DOHH2 (cell line): ENCODE measurements at regions not wholly inside any gene's neighbourhood (a gene's known extent, or its start where the extent isn't known, plus 50 kb on each side); places are given as distances from the start of the nearest gene placed in this dataset.

ENCODE experiments used
- H3F3A ChIP-seq: fragments of 200-600 bp; sonication (generic), shearing (Covaris generic); 2 replicates; pipeline ENCODE4 v1.6.0; 2016; ENCODE audit warnings: antibody characterized with exemption, mild to moderate bottlenecking; ENCODE audit not compliant: control insufficient read depth, insufficient read depth
- H3K27ac ChIP-seq: fragments of 200-600 bp; sonication (generic); 2 replicates; pipeline ENCODE4 v1.5.1; 2014; ENCODE audit warnings: low read depth, mild to moderate bottlenecking, low read length, moderate library complexity
- H3K27me3 ChIP-seq: fragments of 200-600 bp; sonication (generic); 2 replicates; pipeline ENCODE4 v1.6.1; 2014; ENCODE audit warnings: mild to moderate bottlenecking, low read length, mixed read lengths; ENCODE audit not compliant: control insufficient read depth
- H3K36me3 ChIP-seq: fragments of 200-600 bp; sonication (generic); 2 replicates; pipeline ENCODE4 v1.6.1; 2014; ENCODE audit warnings: mild to moderate bottlenecking, low read length, moderate library complexity, mixed read lengths; ENCODE audit not compliant: control insufficient read depth
- H3K4me1 ChIP-seq: fragments of 200-600 bp; sonication (generic); 2 replicates; pipeline ENCODE4 v1.6.1; 2014; ENCODE audit warnings: mild to moderate bottlenecking, low read length, mixed read lengths; ENCODE audit not compliant: control insufficient read depth
- H3K4me2 ChIP-seq: fragments of 200-600 bp; sonication (generic); 2 replicates; pipeline ENCODE4 v1.6.0; 2014; ENCODE audit warnings: mild to moderate bottlenecking, low read length, moderate library complexity
- H3K4me3 ChIP-seq: fragments of 200-600 bp; sonication (generic); 2 replicates; pipeline ENCODE4 v1.5.1; 2014; ENCODE audit warnings: mild to moderate bottlenecking, low read length, mixed read lengths
- H3K79me2 ChIP-seq: fragments of 200-600 bp; sonication (generic); 2 replicates; pipeline ENCODE4 v1.6.1; 2014; ENCODE audit warnings: mild to moderate bottlenecking, low read length, mixed read lengths; ENCODE audit not compliant: control insufficient read depth
- H3K9me2 ChIP-seq: fragments of 200-600 bp; sonication (generic); replicated peaks from 2 replicates; pipeline ENCODE4 v1.6.1; 2014; ENCODE audit warnings: mild to moderate bottlenecking, low read length, mixed read lengths; ENCODE audit not compliant: control insufficient read depth
- H3K9me3 ChIP-seq: fragments of 200-600 bp; sonication (generic); 2 replicates; pipeline ENCODE4 v1.6.1; 2014; ENCODE audit warnings: antibody characterized with exemption, low read length, mixed read lengths; ENCODE audit not compliant: control insufficient read depth, insufficient read depth
- H4K20me1 ChIP-seq: fragments of 200-600 bp; sonication (generic); 2 replicates; pipeline ENCODE4 v1.6.0; 2014; ENCODE audit warnings: low read depth, mild to moderate bottlenecking, antibody characterized with exemption, low read length, moderate library complexity; ENCODE audit not compliant: control insufficient read depth, insufficient read depth
- EZH2phosphoT487 ChIP-seq: fragments of 200-600 bp; sonication (generic); IDR thresholded peaks from 2 replicates; pipeline ENCODE4 v1.6.1; 2017; ENCODE audit warnings: borderline replicate concordance, mild to moderate bottlenecking, antibody characterized with exemption, low read length, moderate library complexity, mixed read lengths
- TF ChIP-seq, protein P1 (sequence below): fragments of 200-600 bp; sonication (generic); IDR thresholded peaks from one replicate; pipeline ENCODE4 v1.5.1; 2014; ENCODE audit warnings: antibody characterized with exemption, mild to moderate bottlenecking, low read depth, low read length; ENCODE audit not compliant: poor library complexity, severe bottlenecking

DNA sequence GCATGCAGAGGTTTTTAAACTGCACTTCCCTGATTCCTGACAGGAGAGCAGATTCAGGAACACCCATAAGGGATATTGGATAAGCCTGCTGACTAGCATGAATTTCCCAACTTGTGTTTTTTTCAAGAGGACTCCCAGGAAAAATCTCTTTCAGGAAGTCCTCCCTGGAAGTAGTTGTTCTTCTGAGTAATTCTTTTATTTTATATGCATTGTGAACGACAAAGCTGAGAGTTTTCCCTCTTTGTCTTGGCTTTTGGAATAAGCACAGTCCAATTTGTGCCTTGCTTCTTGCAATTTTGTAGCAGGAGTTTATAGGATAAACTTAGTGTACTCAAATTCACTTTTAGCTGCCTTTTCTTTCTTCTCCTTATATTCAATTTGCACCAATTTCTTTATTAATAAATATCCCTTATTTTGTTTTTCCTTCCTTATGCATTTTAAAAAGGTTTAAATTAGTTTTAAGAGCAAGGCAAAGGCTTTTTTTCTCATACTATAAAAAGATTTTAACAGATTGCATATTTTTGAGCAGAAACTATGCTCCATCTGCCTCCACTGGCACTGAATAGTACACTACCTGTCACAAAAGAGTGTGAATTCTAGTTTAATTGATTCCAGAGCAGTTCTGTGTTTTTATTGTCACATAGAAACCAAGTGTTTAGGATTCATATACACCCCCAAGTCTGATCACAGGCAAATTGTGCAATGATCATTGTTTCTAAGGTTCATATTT is 543.3 kb upstream of the SPRY2 start:
- no peaks in the 10 kb centered on the region for H4K20me1 ChIP-seq
- H3K4me3 ChIP-seq = no peak overlapping the region
- TF ChIP-seq EZH2phosphoT487 = no peak
- TF ChIP-seq, protein P1, sequence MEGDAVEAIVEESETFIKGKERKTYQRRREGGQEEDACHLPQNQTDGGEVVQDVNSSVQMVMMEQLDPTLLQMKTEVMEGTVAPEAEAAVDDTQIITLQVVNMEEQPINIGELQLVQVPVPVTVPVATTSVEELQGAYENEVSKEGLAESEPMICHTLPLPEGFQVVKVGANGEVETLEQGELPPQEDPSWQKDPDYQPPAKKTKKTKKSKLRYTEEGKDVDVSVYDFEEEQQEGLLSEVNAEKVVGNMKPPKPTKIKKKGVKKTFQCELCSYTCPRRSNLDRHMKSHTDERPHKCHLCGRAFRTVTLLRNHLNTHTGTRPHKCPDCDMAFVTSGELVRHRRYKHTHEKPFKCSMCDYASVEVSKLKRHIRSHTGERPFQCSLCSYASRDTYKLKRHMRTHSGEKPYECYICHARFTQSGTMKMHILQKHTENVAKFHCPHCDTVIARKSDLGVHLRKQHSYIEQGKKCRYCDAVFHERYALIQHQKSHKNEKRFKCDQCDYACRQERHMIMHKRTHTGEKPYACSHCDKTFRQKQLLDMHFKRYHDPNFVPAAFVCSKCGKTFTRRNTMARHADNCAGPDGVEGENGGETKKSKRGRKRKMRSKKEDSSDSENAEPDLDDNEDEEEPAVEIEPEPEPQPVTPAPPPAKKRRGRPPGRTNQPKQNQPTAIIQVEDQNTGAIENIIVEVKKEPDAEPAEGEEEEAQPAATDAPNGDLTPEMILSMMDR = no peak
- no peaks in the 10 kb centered on the region for H3K79me2 ChIP-seq
- H3K4me2 ChIP-seq = no peak overlapping the region
- no peaks in the 10 kb centered on the region for H3K36me3 ChIP-seq
- H3K9me3 ChIP-seq = no peaks in the 10 kb centered on the region
- no peak overlapping the region for H3K27ac ChIP-seq
- no peaks in the 10 kb centered on the region for H3K27me3 ChIP-seq
- H3K9me2 ChIP-seq = no peaks in the 10 kb centered on the region
- no peaks in the 10 kb centered on the region for H3K4me1 ChIP-seq
- no peaks in the 10 kb centered on the region for H3F3A ChIP-seq

DNA sequence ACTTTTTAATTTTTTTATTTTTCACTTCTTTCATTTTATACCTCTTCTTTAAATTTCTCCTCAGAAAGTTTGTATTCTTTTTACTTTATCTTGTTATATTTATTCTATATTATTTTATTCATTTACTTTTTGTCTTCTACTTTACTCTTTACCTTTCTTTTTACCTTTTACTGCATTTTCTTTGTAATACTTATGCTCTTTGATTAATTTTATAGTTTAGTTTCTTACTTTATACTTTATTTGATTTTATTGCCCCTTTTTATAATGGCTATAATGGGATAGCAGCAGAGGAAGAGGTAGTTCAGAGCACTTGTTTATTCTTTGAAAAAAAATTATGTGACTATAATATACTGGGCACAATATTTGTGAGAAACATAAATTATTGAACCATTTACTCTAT is 542.6 kb upstream of the SPRY2 start:
- H3K79me2 ChIP-seq = no peaks in the 10 kb centered on the region
- no peaks in the 10 kb centered on the region for H3K27me3 ChIP-seq
- no peaks in the 10 kb centered on the region for H3K36me3 ChIP-seq
- H3K4me2 ChIP-seq = no peak overlapping the region
- no peaks in the 10 kb centered on the region for H3K4me1 ChIP-seq
- no peaks in the 10 kb centered on the region for H3F3A ChIP-seq
- H3K9me2 ChIP-seq = no peaks in the 10 kb centered on the region
- H4K20me1 ChIP-seq = no peaks in the 10 kb centered on the region
- H3K9me3 ChIP-seq = no peaks in the 10 kb centered on the region
- H3K27ac ChIP-seq = no peak overlapping the region
- TF ChIP-seq EZH2phosphoT487 = no peak
- no peak overlapping the region for H3K4me3 ChIP-seq

DNA sequence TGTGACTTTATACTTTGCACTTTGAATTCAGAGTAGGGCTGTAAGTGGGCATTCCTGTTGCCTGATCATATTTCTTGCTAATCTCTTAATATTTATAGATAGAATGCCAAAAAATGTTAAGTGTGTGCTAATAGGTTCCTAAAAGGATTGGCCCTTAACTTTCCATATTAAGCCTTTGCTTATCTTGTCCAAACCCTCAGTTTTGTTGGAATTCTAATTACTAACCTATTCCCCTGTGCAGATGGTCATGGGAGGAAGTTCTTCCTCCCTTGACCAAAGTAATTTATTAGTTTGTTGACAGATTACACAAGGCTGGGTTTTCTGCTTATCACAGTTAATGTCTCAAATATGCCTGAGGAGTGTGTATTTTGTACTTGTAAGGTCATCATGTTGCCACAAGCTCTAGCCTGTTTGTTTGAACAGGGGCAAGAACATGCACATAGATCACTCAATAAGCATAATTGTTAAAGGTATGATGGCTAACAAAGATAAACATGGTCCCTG is 541.1 kb upstream of the SPRY2 start:
- Histone ChIP-seq H3K27me3 (no peaks in the 10 kb centered on the region), H4K20me1 (no peaks in the 10 kb centered on the region), H3K36me3 (no peaks in the 10 kb centered on the region), H3K4me1 (no peaks in the 10 kb centered on the region), H3K4me3 (no peak overlapping the region), H3K9me3 (no peaks in the 10 kb centered on the region), H3K79me2 (no peaks in the 10 kb centered on the region), H3K9me2 (no peaks in the 10 kb centered on the region), H3K4me2 (no peak overlapping the region), H3F3A (no peaks in the 10 kb centered on the region), H3K27ac (no peak overlapping the region)
- TF ChIP-seq EZH2phosphoT487 = no peak
- TF ChIP-seq, protein P1 = no peak

DNA sequence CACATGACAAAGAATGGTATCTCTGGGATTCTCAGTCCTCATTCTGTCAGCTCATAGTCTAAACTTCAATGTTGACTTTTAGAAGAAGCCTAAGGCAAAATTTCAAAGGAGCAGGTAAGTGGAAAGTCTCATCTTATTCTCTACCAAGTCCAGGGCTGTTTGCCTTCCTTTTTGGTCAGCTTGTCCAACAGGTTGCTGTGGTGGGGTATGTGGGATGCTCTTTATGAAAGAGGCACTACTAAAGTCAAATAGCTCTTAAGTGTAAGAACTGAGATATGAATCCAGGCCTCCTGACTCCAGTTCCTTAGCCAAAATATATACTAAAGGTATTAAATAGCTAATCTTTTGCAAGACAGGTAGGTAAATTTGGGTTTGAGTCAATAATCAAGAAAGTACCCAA is 540.6 kb upstream of the SPRY2 start:
- Histone ChIP-seq H3K4me1 (no peaks in the 10 kb centered on the region), H3K27ac (no peak overlapping the region), H3K27me3 (no peaks in the 10 kb centered on the region), H4K20me1 (no peaks in the 10 kb centered on the region), H3K79me2 (no peaks in the 10 kb centered on the region), H3K4me3 (no peak overlapping the region), H3K9me3 (no peaks in the 10 kb centered on the region), H3K36me3 (no peaks in the 10 kb centered on the region), H3F3A (no peaks in the 10 kb centered on the region), H3K4me2 (no peak overlapping the region), H3K9me2 (no peaks in the 10 kb centered on the region)
- TF ChIP-seq EZH2phosphoT487 = no peak
- TF ChIP-seq, protein P1 = no peak
